B cell (primary cell): ENCODE measurements at regions not wholly inside any gene's neighbourhood (a gene's known extent, or its start where the extent isn't known, plus 50 kb on each side); places are given as distances from the start of the nearest gene placed in this dataset.

Experiments
- ATAC-seq: fragments of 200-7000 bp; cut with Tn5 transposase; one replicate; pipeline ENCODE4 v1.10.0; 2021; ENCODE audit warnings: low read depth, mild to moderate bottlenecking, moderate number of reproducible peaks, moderate library complexity
- CTCF ChIA-PET: fragments of 350-600 bp; sonication (Branson Sonifier 250); formaldehyde crosslinking; loops from one replicate; lab custom pipeline; 2021; ENCODE audit warnings: antibody characterized with exemption, inconsistent platforms; lab: Charles Lee
- POLR2A ChIA-PET: fragments of 350-600 bp; sonication (Branson Sonifier 250); formaldehyde crosslinking; loops from one replicate; lab custom pipeline; 2021; ENCODE audit warnings: antibody characterized with exemption; lab: Charles Lee
- DNase-seq: peaks from one replicate; pipeline ENCODE4 v3.0.0; 2013
- H2AFZ ChIP-seq: 2 replicates; pipeline ENCODE4 v1.6.1; 2012; ENCODE audit warnings: mild to moderate bottlenecking, low read depth, low read length; ENCODE audit not compliant: insufficient read depth, poor library complexity, severe bottlenecking
- H3K27ac ChIP-seq, 2 donors: 1 replicate in 1 of 2; 2 replicates in 1 of 2; pipeline ENCODE4 v1.5.1; 2012 to 2013; ENCODE audit warnings: low read length in 2 of 2, mild to moderate bottlenecking in 2 of 2, moderate library complexity in 1 of 2
- H3K27me3 ChIP-seq, 4 experiments: fragments of 200-600 bp in 1 of 4; sonication (generic) in 1 of 4; replicated peaks in 1 of 4; 1 replicate in 2 of 4; 2 replicates in 2 of 4; pipeline versions ENCODE4 v1.6.1 to v1.7.0; 2013 to 2016; ENCODE audit warnings: low read length in 3 of 4, mild to moderate bottlenecking in 2 of 4, mixed read lengths in 1 of 4, moderate library complexity in 1 of 4; ENCODE audit not compliant: insufficient read depth in 4 of 4, control insufficient read depth in 3 of 4; ENCODE audit errors: control extremely low read depth in 1 of 4
- H3K36me3 ChIP-seq, 2 experiments: replicated peaks in 1 of 2; 1 replicate in 1 of 2; 2 replicates in 1 of 2; pipeline versions ENCODE4 v1.6.1 to v1.7.1; 2013; ENCODE audit warnings: low read length in 1 of 2; ENCODE audit not compliant: insufficient read depth in 2 of 2, control insufficient read depth in 1 of 2; ENCODE audit errors: control extremely low read depth in 1 of 2, extremely low read depth in 1 of 2
- H3K4me1 ChIP-seq, 2 donors: fragments of 200-600 bp in 1 of 2; sonication (generic) in 1 of 2; 1 replicate in 1 of 2; 2 replicates in 1 of 2; pipeline versions ENCODE4 v1.5.1 to v1.6.1; 2013 to 2017; ENCODE audit warnings: low read length in 2 of 2; ENCODE audit not compliant: control insufficient read depth in 2 of 2, insufficient read depth in 2 of 2
- H3K4me2 ChIP-seq: replicated peaks from 2 replicates; pipeline ENCODE3; 2012; ENCODE audit warnings: mild to moderate bottlenecking, low read depth, low read length; ENCODE audit not compliant: poor library complexity, severe bottlenecking
- H3K4me3 ChIP-seq, 5 experiments: fragments of 200-600 bp in 1 of 5; sonication (generic) in 1 of 5; 1 replicate in 3 of 5; 2 replicates in 2 of 5; pipeline versions ENCODE4 v1.5.1 to v1.7.0; 2011 to 2016; ENCODE audit warnings: low read length in 4 of 5, mild to moderate bottlenecking in 4 of 5, low read depth in 2 of 5, control low read depth in 1 of 5, moderate library complexity in 1 of 5; ENCODE audit not compliant: insufficient read depth in 1 of 5; ENCODE audit errors: control extremely low read depth in 1 of 5, extremely low read depth in 1 of 5
- H3K79me2 ChIP-seq: fragments of 200-600 bp; sonication (generic); one replicate; pipeline ENCODE4 v1.6.0; 2016; ENCODE audit warnings: low read length; ENCODE audit not compliant: control insufficient read depth, insufficient read depth
- H3K9ac ChIP-seq: fragments of 200-600 bp; sonication (generic); 2 replicates; pipeline ENCODE4 v1.6.1; 2017; ENCODE audit warnings: mild to moderate bottlenecking, low read length, moderate library complexity
- H3K9me3 ChIP-seq, 3 donors: one replicate each; pipeline versions ENCODE4 v1.6.1 to v1.7.1; 2013; ENCODE audit warnings: low read length in 2 of 3; ENCODE audit not compliant: control insufficient read depth in 2 of 3, insufficient read depth in 1 of 3; ENCODE audit errors: control extremely low read depth in 1 of 3
- H4K20me1 ChIP-seq: 2 replicates; pipeline ENCODE4 v1.6.0; 2012; ENCODE audit warnings: mild to moderate bottlenecking, low read length; ENCODE audit not compliant: insufficient read depth, control insufficient read depth, poor library complexity, severe bottlenecking
- H3K27ac Mint-ChIP-seq: one replicate; pipeline ENCODE4 v1.8.0; 2021; ENCODE audit warnings: mixed read lengths
- H3K27me3 Mint-ChIP-seq: one replicate; pipeline ENCODE4 v1.8.0; 2021; ENCODE audit warnings: mixed read lengths
- H3K4me1 Mint-ChIP-seq: one replicate; pipeline ENCODE4 v1.8.0; 2021; ENCODE audit warnings: mixed read lengths
- H3K4me3 Mint-ChIP-seq: one replicate; pipeline ENCODE4 v1.8.0; 2021; ENCODE audit warnings: mixed read lengths
- H3K9me3 Mint-ChIP-seq: one replicate; pipeline ENCODE4 v1.8.0; 2022; ENCODE audit warnings: mixed read lengths; ENCODE audit not compliant: insufficient read depth
- EZH2 ChIP-seq: IDR thresholded peaks from 2 replicates; pipeline ENCODE4 v1.6.1; 2012; ENCODE audit warnings: borderline replicate concordance, low read depth, mild to moderate bottlenecking, moderate library complexity, low read length; ENCODE audit not compliant: insufficient read depth, poor library complexity, severe bottlenecking
- WGBS: methylation state at CpG from one replicate; pipeline ENCODE4 v1.1.5; 2013; ENCODE audit warnings: missing lambda C conversion rate; ENCODE audit not compliant: insufficient coverage; 5-methylcytosine and 5-hydroxymethylcytosine counted together
- intact Hi-C: fragments of 100-400 bp; cut with micrococcal nuclease; formaldehyde crosslinking; loops from one replicate; pipeline ENCODE4 v1.10.0; 2022
- TF ChIP-seq, protein P1 (sequence below): fragments of 200-600 bp; IDR thresholded peaks from one replicate; pipeline ENCODE4 v1.8.0; 2022; ENCODE audit warnings: antibody characterized with exemption, mild to moderate bottlenecking

DNA sequence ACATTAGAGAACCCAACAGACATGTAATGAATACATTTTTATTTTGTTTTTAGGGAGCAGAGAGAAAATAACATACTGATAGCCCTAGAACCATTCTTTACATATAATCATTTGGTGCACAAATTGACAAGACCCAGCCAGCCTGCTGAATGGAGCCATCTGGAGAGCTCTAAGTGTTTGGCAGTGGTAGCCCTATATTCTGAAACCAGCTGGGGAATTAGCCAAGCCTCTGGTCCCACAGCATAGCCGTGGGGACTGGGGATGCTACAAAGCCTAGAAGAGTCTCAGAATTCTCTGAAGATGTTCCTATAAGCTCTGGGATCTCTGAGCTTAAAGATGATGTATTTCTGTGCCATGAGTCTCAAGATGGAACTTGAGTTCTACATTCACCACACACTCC is 857.3 kb upstream of the AMELY start:
- POLR2A ChIA-PET: no interaction called here
- Histone ChIP-seq H3K36me3 (no peaks in the 10 kb centered on the region), H3K4me2 (no peak overlapping the region), H3K4me1 (no peaks in the 10 kb centered on the region), H3K79me2 (no peaks in the 10 kb centered on the region), H2AFZ (no peak overlapping the region), H3K9ac (no peak overlapping the region), H3K4me3 (no peak overlapping the region), H3K9me3 (no peaks in the 10 kb centered on the region), H4K20me1 (no peaks in the 10 kb centered on the region), H3K27ac (no peak overlapping the region), H3K27me3 (no peaks in the 10 kb centered on the region)
- H3K27ac Mint-ChIP-seq: no peak overlapping the region
- no peak for TF ChIP-seq EZH2
- TF ChIP-seq, protein P1, sequence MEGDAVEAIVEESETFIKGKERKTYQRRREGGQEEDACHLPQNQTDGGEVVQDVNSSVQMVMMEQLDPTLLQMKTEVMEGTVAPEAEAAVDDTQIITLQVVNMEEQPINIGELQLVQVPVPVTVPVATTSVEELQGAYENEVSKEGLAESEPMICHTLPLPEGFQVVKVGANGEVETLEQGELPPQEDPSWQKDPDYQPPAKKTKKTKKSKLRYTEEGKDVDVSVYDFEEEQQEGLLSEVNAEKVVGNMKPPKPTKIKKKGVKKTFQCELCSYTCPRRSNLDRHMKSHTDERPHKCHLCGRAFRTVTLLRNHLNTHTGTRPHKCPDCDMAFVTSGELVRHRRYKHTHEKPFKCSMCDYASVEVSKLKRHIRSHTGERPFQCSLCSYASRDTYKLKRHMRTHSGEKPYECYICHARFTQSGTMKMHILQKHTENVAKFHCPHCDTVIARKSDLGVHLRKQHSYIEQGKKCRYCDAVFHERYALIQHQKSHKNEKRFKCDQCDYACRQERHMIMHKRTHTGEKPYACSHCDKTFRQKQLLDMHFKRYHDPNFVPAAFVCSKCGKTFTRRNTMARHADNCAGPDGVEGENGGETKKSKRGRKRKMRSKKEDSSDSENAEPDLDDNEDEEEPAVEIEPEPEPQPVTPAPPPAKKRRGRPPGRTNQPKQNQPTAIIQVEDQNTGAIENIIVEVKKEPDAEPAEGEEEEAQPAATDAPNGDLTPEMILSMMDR: no peak
- CTCF ChIA-PET: no interaction called here
- no peaks in the 10 kb centered on the region for H3K4me1 Mint-ChIP-seq
- no peaks in the 10 kb centered on the region for H3K9me3 Mint-ChIP-seq
- H3K4me3 Mint-ChIP-seq: no peak overlapping the region
- DNase-seq (no peak), ATAC-seq (no peak)
- intact Hi-C loops: no loop called here
- 100% methylated on average over 1 of the region's 1 CpG for WGBS
- H3K27me3 Mint-ChIP-seq: no peaks in the 10 kb centered on the region

DNA sequence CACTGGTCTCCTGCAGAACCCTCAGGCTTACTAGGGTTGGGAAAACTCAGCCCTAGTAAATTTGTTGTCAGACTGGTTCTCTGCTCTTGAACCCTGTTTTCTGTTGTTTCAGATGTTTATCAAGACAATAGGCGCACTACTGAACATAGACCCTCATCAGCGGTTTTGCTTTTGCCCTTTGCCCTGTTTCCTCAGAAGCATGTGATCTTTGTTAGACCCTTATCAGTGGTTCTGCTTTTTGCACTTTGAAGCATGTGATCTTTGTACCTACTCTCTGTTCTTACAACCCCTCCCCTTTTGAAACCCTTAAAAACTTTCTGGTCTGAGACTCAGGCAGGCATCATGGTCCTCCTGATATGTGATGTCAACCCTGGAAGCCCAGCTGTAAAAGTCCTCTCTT is 842.2 kb upstream of the AMELY start:
- no peaks in the 10 kb centered on the region for H3K79me2 ChIP-seq
- ChIA-PET CTCF (no interaction called here), POLR2A (no interaction called here)
- no peaks in the 10 kb centered on the region for H3K9me3 Mint-ChIP-seq
- H3K27me3 Mint-ChIP-seq: no peaks in the 10 kb centered on the region
- intact Hi-C loops: no loop called here
- H3K4me3 Mint-ChIP-seq: no peak overlapping the region
- no peaks in the 10 kb centered on the region for H3K27me3 ChIP-seq
- H3K36me3 ChIP-seq: no peaks in the 10 kb centered on the region
- no peak overlapping the region for H3K4me2 ChIP-seq
- ATAC-seq (no peak), DNase-seq (no peak)
- H2AFZ ChIP-seq: no peak overlapping the region
- no peak overlapping the region for H3K27ac ChIP-seq
- no peak overlapping the region for H3K4me3 ChIP-seq
- no peaks in the 10 kb centered on the region for H4K20me1 ChIP-seq
- no peak overlapping the region for H3K9ac ChIP-seq
- 93% methylated on average over 2 of the region's 2 CpGs for WGBS
- no peaks in the 10 kb centered on the region for H3K4me1 Mint-ChIP-seq
- no peaks in the 10 kb centered on the region for H3K4me1 ChIP-seq
- TF ChIP-seq EZH2: no peak
- TF ChIP-seq, protein P1: no peak
- H3K9me3 ChIP-seq: no peaks in the 10 kb centered on the region
- no peak overlapping the region for H3K27ac Mint-ChIP-seq
